ENCODE measurements at regions not wholly inside any gene's neighbourhood (a gene's known extent, or its start where the extent isn't known, plus 50 kb on each side); places are given as distances from the start of the nearest gene placed in this dataset.

DNA sequence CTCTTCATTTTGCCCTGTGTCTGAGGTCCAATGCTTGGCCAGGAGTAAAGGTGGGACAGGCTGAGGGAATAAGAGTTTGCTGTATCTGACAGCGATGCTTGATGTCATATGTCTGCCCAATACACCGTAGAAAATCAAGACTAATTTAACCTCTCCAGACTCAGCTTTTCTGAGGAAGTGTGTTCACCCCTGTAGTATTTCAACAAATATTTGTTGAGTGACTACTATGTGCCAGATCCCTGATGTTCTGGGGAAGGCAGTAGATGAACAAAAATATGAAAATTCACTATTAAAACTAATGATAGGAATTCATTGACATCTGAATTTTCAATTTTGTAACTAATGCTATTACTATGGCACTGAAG lies 489.7 kb downstream of the EBF1 start:
- ChIA-PET POLR2A (ENCODE audit: unreplicated experiment) (no interaction called here), CTCF (no interaction called here)
- TF ChIP-seq EZH2 (IDR thresholded peaks at IDR 0.05; ENCODE audit: low read depth) (no peak), CTCF (conservative IDR thresholded peaks at IDR 0.05) (no peak)
- no peak for DNase-seq
- intact Hi-C loops (cut with micrococcal nuclease; ENCODE audit: unreplicated experiment), result no loop called here
- Histone ChIP-seq H3F3A (ENCODE audit: insufficient read depth, low read depth) (no peaks in the 10 kb centered on the region), H3K36me3 (ENCODE audit: low read depth) (no peaks in the 10 kb centered on the region), H3K4me2 (no peak overlapping the region), H3K4me3 (no peak overlapping the region), H3K79me2 (ENCODE audit: low read depth) (no peaks in the 10 kb centered on the region), H4K20me1 (ENCODE audit: insufficient read depth) (no peaks in the 10 kb centered on the region), H2AFZ (no peak overlapping the region), H3K27me3 (ENCODE audit: insufficient read depth, low read depth) (no peaks in the 10 kb centered on the region; the same call in 1 of the 2 replicates), H3K27ac (no peak overlapping the region), H3K9me2 (ENCODE audit: insufficient read depth) (no peaks in the 10 kb centered on the region), H3K4me1 (replicated peaks; ENCODE audit: insufficient read depth) (no peaks in the 10 kb centered on the region), H3K9me3 (ENCODE audit: insufficient read depth, low read depth) (no peaks in the 10 kb centered on the region)
- BruUV-seq (replicated peaks), result no TSS peak

GRCh38 chr5:158609333-158610050 lies 490.2 kb downstream of the EBF1 start:
- Histone ChIP-seq H3K9me3 (ENCODE audit: insufficient read depth, low read depth) (no peaks in the 10 kb centered on the region), H3K4me1 (replicated peaks; ENCODE audit: insufficient read depth) (no peaks in the 10 kb centered on the region), H3K36me3 (ENCODE audit: low read depth) (no peaks in the 10 kb centered on the region), H3K4me2 (no peak overlapping the region), H3K4me3 (no peak overlapping the region), H3K27me3 (ENCODE audit: insufficient read depth, low read depth) (no peaks in the 10 kb centered on the region; the same call in 1 of the 2 replicates), H3F3A (ENCODE audit: insufficient read depth, low read depth) (no peaks in the 10 kb centered on the region), H3K79me2 (ENCODE audit: low read depth) (no peaks in the 10 kb centered on the region), H4K20me1 (ENCODE audit: insufficient read depth) (no peaks in the 10 kb centered on the region), H2AFZ (no peak overlapping the region), H3K27ac (no peak overlapping the region), H3K9me2 (ENCODE audit: insufficient read depth) (no peaks in the 10 kb centered on the region)
- CTCF ChIA-PET, result no interaction called here
- POLR2A ChIA-PET (ENCODE audit: unreplicated experiment), result no interaction called here
- no TSS peak for BruUV-seq (replicated peaks)
- TF ChIP-seq EZH2 (IDR thresholded peaks at IDR 0.05; ENCODE audit: low read depth) (no peak), CTCF (conservative IDR thresholded peaks at IDR 0.05) (no peak)
- intact Hi-C loops (cut with micrococcal nuclease; ENCODE audit: unreplicated experiment), result no loop called here
- no peak for DNase-seq

- ChIA-PET CTCF (no interaction called here), POLR2A (ENCODE audit: unreplicated experiment) (no interaction called here)
- peaks cover 3% of the 10 kb centered on the region; the same call in 1 of the 2 replicates for H3K27me3 ChIP-seq (ENCODE audit: insufficient read depth, low read depth)
- no peaks in the 10 kb centered on the region for H3K9me2 ChIP-seq (ENCODE audit: insufficient read depth)
- H3K4me1 ChIP-seq (replicated peaks; ENCODE audit: insufficient read depth), result no peaks in the 10 kb centered on the region
- H3K27ac ChIP-seq, result no peak overlapping the region
- no peaks in the 10 kb centered on the region for H4K20me1 ChIP-seq (ENCODE audit: insufficient read depth)
- no peak for DNase-seq
- H2AFZ ChIP-seq, result no peak overlapping the region
- H3K9me3 ChIP-seq (ENCODE audit: insufficient read depth, low read depth), result no peaks in the 10 kb centered on the region
- no peak overlapping the region for H3K4me3 ChIP-seq
- H3K4me2 ChIP-seq, result no peak overlapping the region
- no peaks in the 10 kb centered on the region for H3K36me3 ChIP-seq (ENCODE audit: low read depth)
- TF ChIP-seq CTCF (conservative IDR thresholded peaks at IDR 0.05) (no peak), EZH2 (IDR thresholded peaks at IDR 0.05; ENCODE audit: low read depth) (no peak)
- BruUV-seq (replicated peaks), result no TSS peak
- no peaks in the 10 kb centered on the region for H3F3A ChIP-seq (ENCODE audit: insufficient read depth, low read depth)
- intact Hi-C loops (cut with micrococcal nuclease; ENCODE audit: unreplicated experiment), result no loop called here
- H3K79me2 ChIP-seq (ENCODE audit: low read depth), result no peaks in the 10 kb centered on the region
Measured at GRCh38 chr5:158607088-158607487, 492.6 kb downstream of the EBF1 start.
